Smooth muscle cell (in vitro differentiated cells): ENCODE measurements at regions not wholly inside any gene's neighbourhood (a gene's known extent, or its start where the extent isn't known, plus 50 kb on each side); places are given as distances from the start of the nearest gene placed in this dataset.

ENCODE experiments used
- DNase-seq: peaks from one replicate; lab custom pipeline; 2025; ENCODE audit not compliant: unreplicated experiment; lab: John Stamatoyannopoulos, UW
- H2AFZ ChIP-seq: fragments of 200-600 bp; sonication (generic); 2 replicates; pipeline ENCODE4 v1.6.0; 2016; ENCODE audit warnings: antibody characterized with exemption, low read depth, mild to moderate bottlenecking
- H3F3A ChIP-seq: fragments of 200-600 bp; sonication (generic); 2 replicates; pipeline ENCODE4 v1.6.0; 2017; ENCODE audit warnings: antibody characterized with exemption, low read depth
- H3K27ac ChIP-seq: fragments of 200-600 bp; sonication (generic); 2 replicates; pipeline ENCODE4 v1.5.1; 2016; ENCODE audit warnings: low read depth, mild to moderate bottlenecking
- H3K27me3 ChIP-seq: fragments of 200-600 bp; sonication (generic); 2 replicates; pipeline ENCODE4 v1.6.1; 2016; ENCODE audit warnings: low read depth, mild to moderate bottlenecking
- H3K36me3 ChIP-seq: fragments of 200-600 bp; sonication (generic); 2 replicates; pipeline ENCODE4 v1.5.1; 2016; ENCODE audit warnings: low read depth
- H3K4me1 ChIP-seq: fragments of 200-600 bp; sonication (generic); 2 replicates; pipeline ENCODE4 v1.5.1; 2016; ENCODE audit warnings: low read depth
- H3K4me2 ChIP-seq: fragments of 200-600 bp; sonication (generic); 2 replicates; pipeline ENCODE4 v1.6.0; 2016; ENCODE audit warnings: mild to moderate bottlenecking
- H3K4me3 ChIP-seq: fragments of 200-600 bp; sonication (generic); 2 replicates; pipeline ENCODE4 v1.5.1; 2016; ENCODE audit warnings: mild to moderate bottlenecking
- H3K79me2 ChIP-seq: fragments of 200-600 bp; sonication (generic); 2 replicates; pipeline ENCODE4 v1.6.0; 2016; ENCODE audit warnings: low read depth, mild to moderate bottlenecking
- H3K9ac ChIP-seq: fragments of 200-600 bp; sonication (generic); 2 replicates; pipeline ENCODE4 v1.6.0; 2016; ENCODE audit warnings: low read depth
- H3K9me3 ChIP-seq: fragments of 200-600 bp; sonication (generic); replicated peaks from 2 replicates; pipeline ENCODE4 v1.5.1; 2016; ENCODE audit warnings: low read depth
- H4K20me1 ChIP-seq: fragments of 200-600 bp; sonication (generic); 2 replicates; pipeline ENCODE4 v1.6.0; 2016; ENCODE audit warnings: low read depth
- WGBS: methylation state at CpG from one replicate; pipeline ENCODE4 v1.1.7; 2016; ENCODE audit warnings: low lambda C conversion rate; 5-methylcytosine and 5-hydroxymethylcytosine counted together
- TF ChIP-seq, protein P1 (sequence below): fragments of 200-600 bp; sonication (generic); IDR thresholded peaks from 2 replicates; pipeline ENCODE4 v1.5.1; 2017; ENCODE audit warnings: borderline replicate concordance, mild to moderate bottlenecking, antibody characterized with exemption; ENCODE audit not compliant: insufficient read depth, poor library complexity, severe bottlenecking

GRCh38 chr2:128491692-128492244 lies 173.1 kb upstream of the HS6ST1 start:
- Histone ChIP-seq H3K4me1 (no peaks in the 10 kb centered on the region), H3K4me3 (no peak overlapping the region), H3K4me2 (no peak overlapping the region), H3F3A (no peaks in the 10 kb centered on the region), H3K9ac (no peak overlapping the region), H3K27ac (no peak overlapping the region), H3K27me3 (peaks cover 13% of the 10 kb centered on the region), H3K9me3 (no peaks in the 10 kb centered on the region), H3K79me2 (no peaks in the 10 kb centered on the region), H4K20me1 (no peaks in the 10 kb centered on the region), H3K36me3 (no peaks in the 10 kb centered on the region), H2AFZ (no peak overlapping the region)
- no peak for DNase-seq
- TF ChIP-seq, protein P1, sequence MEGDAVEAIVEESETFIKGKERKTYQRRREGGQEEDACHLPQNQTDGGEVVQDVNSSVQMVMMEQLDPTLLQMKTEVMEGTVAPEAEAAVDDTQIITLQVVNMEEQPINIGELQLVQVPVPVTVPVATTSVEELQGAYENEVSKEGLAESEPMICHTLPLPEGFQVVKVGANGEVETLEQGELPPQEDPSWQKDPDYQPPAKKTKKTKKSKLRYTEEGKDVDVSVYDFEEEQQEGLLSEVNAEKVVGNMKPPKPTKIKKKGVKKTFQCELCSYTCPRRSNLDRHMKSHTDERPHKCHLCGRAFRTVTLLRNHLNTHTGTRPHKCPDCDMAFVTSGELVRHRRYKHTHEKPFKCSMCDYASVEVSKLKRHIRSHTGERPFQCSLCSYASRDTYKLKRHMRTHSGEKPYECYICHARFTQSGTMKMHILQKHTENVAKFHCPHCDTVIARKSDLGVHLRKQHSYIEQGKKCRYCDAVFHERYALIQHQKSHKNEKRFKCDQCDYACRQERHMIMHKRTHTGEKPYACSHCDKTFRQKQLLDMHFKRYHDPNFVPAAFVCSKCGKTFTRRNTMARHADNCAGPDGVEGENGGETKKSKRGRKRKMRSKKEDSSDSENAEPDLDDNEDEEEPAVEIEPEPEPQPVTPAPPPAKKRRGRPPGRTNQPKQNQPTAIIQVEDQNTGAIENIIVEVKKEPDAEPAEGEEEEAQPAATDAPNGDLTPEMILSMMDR: no peak
- WGBS: 55% methylated on average over 7 of the region's 7 CpGs

GRCh38 chr2:128492966-128493811 lies 174.5 kb upstream of the HS6ST1 start:
- Histone ChIP-seq H3K27ac (no peak overlapping the region), H3K9ac (no peak overlapping the region)
- no peak for DNase-seq

GRCh38 chr2:128493880-128494279 lies 175.2 kb upstream of the HS6ST1 start:
- Histone ChIP-seq H3K4me1 (no peaks in the 10 kb centered on the region), H3K4me3 (no peak overlapping the region), H3K79me2 (no peaks in the 10 kb centered on the region), H3K36me3 (no peaks in the 10 kb centered on the region), H3K27me3 (peaks cover 13% of the 10 kb centered on the region), H3K9ac (no peak overlapping the region), H3K4me2 (no peak overlapping the region), H3F3A (no peaks in the 10 kb centered on the region), H2AFZ (no peak overlapping the region), H3K27ac (no peak overlapping the region), H3K9me3 (no peaks in the 10 kb centered on the region), H4K20me1 (no peaks in the 10 kb centered on the region)
- TF ChIP-seq, protein P1: no peak
- 80% methylated on average over 15 of the region's 15 CpGs for WGBS
- no peak for DNase-seq

More at GRCh38 chr2:128492966-128493811, 174.5 kb upstream of the HS6ST1 start:
- H3K79me2 ChIP-seq: no peaks in the 10 kb centered on the region
- 81% methylated on average over 40 of the region's 65 CpGs for WGBS
- H3K27me3 ChIP-seq: peaks cover 13% of the 10 kb centered on the region
- TF ChIP-seq, protein P1: no peak
- H3K4me1 ChIP-seq: no peaks in the 10 kb centered on the region
- H3K4me2 ChIP-seq: no peak overlapping the region
- no peak overlapping the region for H3K4me3 ChIP-seq
- H3K9me3 ChIP-seq: no peaks in the 10 kb centered on the region
- no peaks in the 10 kb centered on the region for H3F3A ChIP-seq
- H2AFZ ChIP-seq: no peak overlapping the region
- no peaks in the 10 kb centered on the region for H3K36me3 ChIP-seq
- no peaks in the 10 kb centered on the region for H4K20me1 ChIP-seq

DNA sequence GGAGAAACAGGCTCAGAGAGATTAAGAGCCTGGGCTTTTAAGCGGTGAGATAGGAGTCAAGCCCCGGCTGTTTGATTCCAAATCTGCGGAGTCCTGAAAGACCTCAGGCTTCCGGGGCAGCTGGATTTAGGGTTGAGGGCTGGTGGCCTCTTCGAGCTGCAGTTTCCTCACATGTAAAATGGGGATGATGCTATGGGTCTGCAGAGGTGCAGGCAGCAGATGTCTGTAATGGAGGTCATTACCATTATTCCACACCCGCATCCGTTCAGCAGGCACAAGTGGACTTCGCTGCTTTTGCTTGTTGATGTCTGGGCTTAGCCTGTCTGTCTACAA lies 175.6 kb upstream of the HS6ST1 start:
- 71% methylated on average over 8 of the region's 8 CpGs for WGBS
- Histone ChIP-seq H3K4me1 (no peaks in the 10 kb centered on the region), H3K79me2 (no peaks in the 10 kb centered on the region), H3K9ac (no peak overlapping the region), H3K4me3 (no peak overlapping the region), H3K9me3 (no peaks in the 10 kb centered on the region), H3K36me3 (no peaks in the 10 kb centered on the region), H4K20me1 (no peaks in the 10 kb centered on the region), H3F3A (no peaks in the 10 kb centered on the region), H2AFZ (no peak overlapping the region), H3K27ac (no peak overlapping the region), H3K4me2 (no peak overlapping the region), H3K27me3 (peaks cover 13% of the 10 kb centered on the region)
- DNase-seq: no peak
- TF ChIP-seq, protein P1: no peak
